ENCODE measurements at regions not wholly inside any gene's neighbourhood (a gene's known extent, or its start where the extent isn't known, plus 50 kb on each side); places are given as distances from the start of the nearest gene placed in this dataset.

GRCh38 chr2:75317802-75318201 lies 118.5 kb upstream of the TACR1 start:
- TF ChIP-seq CTCF (IDR thresholded peaks at IDR 0.05; ENCODE audit: low read depth, low read length): no peak
- no peak for TF ChIP-seq EZH2phosphoT487 (IDR thresholded peaks at IDR 0.05; ENCODE audit: low read depth)

Measured in OCI-LY3 (cell line).